ENCODE measurements at regions not wholly inside any gene's neighbourhood (a gene's known extent, or its start where the extent isn't known, plus 50 kb on each side); places are given as distances from the start of the nearest gene placed in this dataset.

DNA sequence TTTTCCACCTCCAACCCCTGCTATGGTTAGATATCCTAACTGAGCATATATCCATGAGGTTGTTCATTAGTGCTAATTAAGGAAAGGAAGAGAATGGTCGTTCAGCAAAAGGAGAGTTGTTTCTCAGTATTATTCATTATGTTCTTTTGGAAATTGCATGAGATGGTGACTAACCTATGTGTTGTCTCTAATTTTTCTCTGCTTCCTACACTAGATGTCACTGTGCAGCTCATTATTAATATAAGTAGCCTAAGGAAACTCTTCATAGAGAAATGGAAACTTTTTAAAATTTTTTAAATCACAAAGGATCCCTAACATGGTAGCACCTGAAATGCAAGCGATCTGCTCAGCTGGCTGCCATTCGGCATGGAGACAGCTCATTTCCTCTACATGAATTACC, 67.7 kb upstream of the FAM9A start:
- no peak for FAIRE-seq

GRCh38 chrX:8868070-8868773, 67.0 kb upstream of the FAM9A start:
- FAIRE-seq = no peak

DNA sequence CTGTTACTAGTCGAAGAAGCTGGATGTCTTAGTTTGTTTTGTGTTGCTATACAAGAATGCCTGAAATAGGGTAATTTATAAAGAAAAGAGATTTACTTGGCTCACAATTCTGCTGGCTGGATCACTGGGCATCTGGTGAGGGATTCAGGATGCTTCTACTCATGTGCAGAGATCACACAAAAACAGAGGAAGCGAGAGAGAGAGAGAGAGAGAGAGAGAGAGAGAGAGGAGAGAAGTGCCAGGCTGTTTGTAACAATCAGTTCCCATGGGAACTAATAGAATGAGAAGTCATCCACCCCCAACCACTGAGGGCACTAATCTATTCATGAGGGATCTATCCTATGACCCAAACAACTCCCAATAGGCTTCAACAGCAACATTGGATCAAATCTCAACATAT, 66.2 kb upstream of the FAM9A start:
- FAIRE-seq = no peak

- FAIRE-seq = no peak
Measured at GRCh38 chrX:8864161-8864560, 63.0 kb upstream of the FAM9A start.

DNA sequence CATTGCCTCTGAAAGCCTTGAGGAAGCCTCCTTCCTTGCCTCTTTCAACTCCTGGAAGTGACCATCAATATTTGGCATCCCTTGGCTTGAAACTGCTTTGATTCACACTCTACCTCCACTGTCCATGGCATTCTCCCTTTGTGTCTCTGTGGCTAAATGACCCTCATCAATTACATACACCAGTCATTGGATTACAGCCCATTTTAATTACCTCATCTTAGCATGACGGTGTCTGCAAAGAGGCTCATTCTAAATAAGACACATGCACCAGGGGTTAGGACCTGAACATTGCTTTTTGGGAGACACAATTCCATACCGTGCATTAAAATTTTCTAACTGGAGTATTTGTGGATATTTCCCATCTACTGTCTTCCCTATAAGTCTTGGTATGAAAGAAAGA, 60.7 kb upstream of the FAM9A start:
- no peak for FAIRE-seq

- FAIRE-seq = no peak
Measured at GRCh38 chrX:8851231-8851886, 50.2 kb upstream of the FAM9A start.
